ENCODE measurements at regions not wholly inside any gene's neighbourhood (a gene's known extent, or its start where the extent isn't known, plus 50 kb on each side); places are given as distances from the start of the nearest gene placed in this dataset.
A peak's percentile ranks its signal among the peaks of the same experiment; 100 is the strongest.

DNA sequence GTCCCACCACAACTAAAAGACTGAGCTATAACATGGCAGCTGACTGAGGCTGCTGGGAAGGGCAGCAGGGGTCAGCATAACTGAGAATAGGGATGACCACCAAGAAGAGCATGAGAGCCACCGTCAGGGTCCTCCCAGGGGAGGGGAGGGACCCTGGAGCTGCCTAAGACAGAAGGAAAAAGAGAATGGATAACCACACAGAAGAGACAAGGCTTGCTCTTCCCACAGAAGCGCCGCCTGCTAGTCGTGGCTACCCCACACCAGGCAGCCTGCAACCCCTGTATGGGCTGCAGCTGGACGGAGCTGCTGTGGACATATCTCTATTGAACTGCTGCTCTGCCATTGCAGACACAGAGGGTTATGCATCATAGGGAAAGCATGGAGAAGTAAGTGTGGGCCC is 132.0 kb upstream of the CHD6 start:
- H3K27ac ChIP-seq: no peak overlapping the region
- TF ChIP-seq, protein P1, sequence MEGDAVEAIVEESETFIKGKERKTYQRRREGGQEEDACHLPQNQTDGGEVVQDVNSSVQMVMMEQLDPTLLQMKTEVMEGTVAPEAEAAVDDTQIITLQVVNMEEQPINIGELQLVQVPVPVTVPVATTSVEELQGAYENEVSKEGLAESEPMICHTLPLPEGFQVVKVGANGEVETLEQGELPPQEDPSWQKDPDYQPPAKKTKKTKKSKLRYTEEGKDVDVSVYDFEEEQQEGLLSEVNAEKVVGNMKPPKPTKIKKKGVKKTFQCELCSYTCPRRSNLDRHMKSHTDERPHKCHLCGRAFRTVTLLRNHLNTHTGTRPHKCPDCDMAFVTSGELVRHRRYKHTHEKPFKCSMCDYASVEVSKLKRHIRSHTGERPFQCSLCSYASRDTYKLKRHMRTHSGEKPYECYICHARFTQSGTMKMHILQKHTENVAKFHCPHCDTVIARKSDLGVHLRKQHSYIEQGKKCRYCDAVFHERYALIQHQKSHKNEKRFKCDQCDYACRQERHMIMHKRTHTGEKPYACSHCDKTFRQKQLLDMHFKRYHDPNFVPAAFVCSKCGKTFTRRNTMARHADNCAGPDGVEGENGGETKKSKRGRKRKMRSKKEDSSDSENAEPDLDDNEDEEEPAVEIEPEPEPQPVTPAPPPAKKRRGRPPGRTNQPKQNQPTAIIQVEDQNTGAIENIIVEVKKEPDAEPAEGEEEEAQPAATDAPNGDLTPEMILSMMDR (conservative IDR thresholded peaks at IDR 0.05): no peak
- no peak for TF ChIP-seq ZFX (IDR thresholded peaks at IDR 0.05)

GRCh38 chr20:41748756-41749582 is 130.8 kb upstream of the CHD6 start:
- H3K27ac ChIP-seq: no peak overlapping the region
- TF ChIP-seq ZFX (IDR thresholded peaks at IDR 0.05): no peak
- TF ChIP-seq, protein P1 (conservative IDR thresholded peaks at IDR 0.05): no peak

GRCh38 chr20:41748051-41748450 is 129.9 kb upstream of the CHD6 start:
- no peak for TF ChIP-seq ZFX (IDR thresholded peaks at IDR 0.05)
- TF ChIP-seq, protein P1 (conservative IDR thresholded peaks at IDR 0.05): no peak
- H3K27ac ChIP-seq: no peak overlapping the region

GRCh38 chr20:41747226-41747625 is 129.0 kb upstream of the CHD6 start:
- no peak overlapping the region for H3K27ac ChIP-seq
- no peak for TF ChIP-seq ZFX (IDR thresholded peaks at IDR 0.05)
- TF ChIP-seq, protein P1 (conservative IDR thresholded peaks at IDR 0.05): no peak

- TF ChIP-seq ZFX (IDR thresholded peaks at IDR 0.05): no peak
- TF ChIP-seq, protein P1 (conservative IDR thresholded peaks at IDR 0.05): peak; percentile 18
- no peak overlapping the region for H3K27ac ChIP-seq
Observed at GRCh38 chr20:41746635-41747034, 128.5 kb upstream of the CHD6 start.

- TF ChIP-seq, protein P1 (conservative IDR thresholded peaks at IDR 0.05): peak; percentile 98
- no peak for TF ChIP-seq ZFX (IDR thresholded peaks at IDR 0.05)
- no peak overlapping the region for H3K27ac ChIP-seq
Observed at GRCh38 chr20:41738604-41739206, 120.5 kb upstream of the CHD6 start.

DNA sequence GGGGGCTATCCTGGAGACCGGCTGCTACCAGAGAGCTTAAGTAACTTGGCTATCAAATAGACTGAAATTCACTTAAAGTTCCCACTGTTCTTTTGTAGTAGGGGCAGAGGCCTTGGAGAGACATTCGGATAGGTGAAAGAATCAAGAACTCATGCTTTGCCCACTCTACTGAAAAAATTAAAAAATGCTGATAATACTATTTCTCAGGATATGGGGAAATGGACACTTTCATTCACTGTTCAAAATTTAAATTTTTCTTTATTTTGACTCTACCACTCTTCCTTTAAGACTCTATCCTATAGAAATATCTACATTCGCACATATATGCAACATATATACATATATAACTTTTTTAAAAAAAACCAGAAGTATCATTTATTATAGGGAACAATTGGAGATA is 117.8 kb upstream of the CHD6 start:
- no peak for TF ChIP-seq ZFX (IDR thresholded peaks at IDR 0.05)
- TF ChIP-seq, protein P1 (conservative IDR thresholded peaks at IDR 0.05): no peak
- no peak overlapping the region for H3K27ac ChIP-seq

All from C4-2B (cell line).